RWPE2 (cell line): ENCODE measurements at regions not wholly inside any gene's neighbourhood (a gene's known extent, or its start where the extent isn't known, plus 50 kb on each side); places are given as distances from the start of the nearest gene placed in this dataset.

Experiments
- ATAC-seq: fragments of 200-7000 bp; cut with Tn5 transposase; 3 replicates; pipeline ENCODE4 v1.9.1; 2021; ENCODE audit warnings: low read depth
- DNase-seq: peaks from one replicate; pipeline ENCODE4 v3.0.0-alpha.2; 2020; ENCODE audit warnings: low spot score
- H3K27ac ChIP-seq: fragments of 450-650 bp; 2 replicates; pipeline ENCODE4 v1.5.1; 2017; ENCODE audit warnings: mild to moderate bottlenecking; ENCODE audit not compliant: poor library complexity, severe bottlenecking
- H3K27me3 ChIP-seq: fragments of 250-450 bp; sonication (Bioruptor Pico); 2 replicates; pipeline ENCODE4 v1.5.1; 2021; ENCODE audit warnings: mild to moderate bottlenecking, moderate library complexity; ENCODE audit not compliant: insufficient read depth, poor library complexity, severe bottlenecking
- H3K36me3 ChIP-seq: fragments of 250-450 bp; sonication (Bioruptor Pico); 2 replicates; pipeline ENCODE4 v1.5.1; 2020; ENCODE audit warnings: low read depth, mild to moderate bottlenecking, moderate library complexity
- H3K4me1 ChIP-seq: fragments of 250-450 bp; sonication (Bioruptor Pico); 2 replicates; pipeline ENCODE4 v1.5.1; 2021; ENCODE audit warnings: mild to moderate bottlenecking, moderate library complexity; ENCODE audit not compliant: insufficient read depth, poor library complexity, severe bottlenecking
- H3K4me3 ChIP-seq: fragments of 250-450 bp; sonication (Bioruptor Pico); 2 replicates; pipeline ENCODE4 v1.5.1; 2021; ENCODE audit warnings: mild to moderate bottlenecking, moderate library complexity; ENCODE audit not compliant: severe bottlenecking
- H3K9me3 ChIP-seq: fragments of 250-450 bp; sonication (Bioruptor Pico); 2 replicates; pipeline ENCODE4 v1.5.1; 2021; ENCODE audit warnings: mild to moderate bottlenecking, moderate library complexity; ENCODE audit not compliant: severe bottlenecking
- CTCF ChIP-seq: fragments of 450-650 bp; IDR thresholded peaks from one replicate; pipeline ENCODE4 v1.5.1; 2017; ENCODE audit warnings: mild to moderate bottlenecking, moderate library complexity; ENCODE audit not compliant: poor library complexity, severe bottlenecking

- H3K4me3 ChIP-seq = no peak overlapping the region
- H3K27ac ChIP-seq = no peak overlapping the region
- TF ChIP-seq CTCF = no peak
- no peaks in the 10 kb centered on the region for H3K36me3 ChIP-seq
- H3K4me1 ChIP-seq = no peaks in the 10 kb centered on the region
- DNase-seq (no peak), ATAC-seq (no peak)
- peaks cover 25% of the 10 kb centered on the region for H3K27me3 ChIP-seq
- no peaks in the 10 kb centered on the region for H3K9me3 ChIP-seq
Measured at GRCh38 chr16:85460252-85461021, 152.7 kb upstream of the GSE1 start.

- ATAC-seq (peak; percentile 43; the same call in 2 of the 3 replicates), DNase-seq (no peak)
- Histone ChIP-seq H3K27me3 (peaks cover 25% of the 10 kb centered on the region), H3K4me1 (no peaks in the 10 kb centered on the region), H3K9me3 (no peaks in the 10 kb centered on the region), H3K27ac (no peak overlapping the region), H3K4me3 (no peak overlapping the region), H3K36me3 (no peaks in the 10 kb centered on the region)
- TF ChIP-seq CTCF = no peak
Measured at GRCh38 chr16:85461022-85461813, 151.9 kb upstream of the GSE1 start.

- no peak overlapping the region for H3K27ac ChIP-seq
- no peaks in the 10 kb centered on the region for H3K4me1 ChIP-seq
- DNase-seq = no peak
- ATAC-seq = no peak
- no peaks in the 10 kb centered on the region for H3K9me3 ChIP-seq
- peaks cover 25% of the 10 kb centered on the region for H3K27me3 ChIP-seq
- no peak overlapping the region for H3K4me3 ChIP-seq
- no peaks in the 10 kb centered on the region for H3K36me3 ChIP-seq
- no peak for TF ChIP-seq CTCF
Measured at GRCh38 chr16:85461814-85462713, 151.1 kb upstream of the GSE1 start.

GRCh38 chr16:85462714-85463611 is 150.2 kb upstream of the GSE1 start:
- Histone ChIP-seq H3K27ac (no peak overlapping the region), H3K9me3 (no peaks in the 10 kb centered on the region), H3K36me3 (no peaks in the 10 kb centered on the region), H3K4me1 (no peaks in the 10 kb centered on the region), H3K4me3 (no peak overlapping the region), H3K27me3 (peaks cover 25% of the 10 kb centered on the region)
- TF ChIP-seq CTCF = no peak
- DNase-seq = no peak
- ATAC-seq = no peak
